ENCODE measurements at regions not wholly inside any gene's neighbourhood (a gene's known extent, or its start where the extent isn't known, plus 50 kb on each side); places are given as distances from the start of the nearest gene placed in this dataset.

DNA sequence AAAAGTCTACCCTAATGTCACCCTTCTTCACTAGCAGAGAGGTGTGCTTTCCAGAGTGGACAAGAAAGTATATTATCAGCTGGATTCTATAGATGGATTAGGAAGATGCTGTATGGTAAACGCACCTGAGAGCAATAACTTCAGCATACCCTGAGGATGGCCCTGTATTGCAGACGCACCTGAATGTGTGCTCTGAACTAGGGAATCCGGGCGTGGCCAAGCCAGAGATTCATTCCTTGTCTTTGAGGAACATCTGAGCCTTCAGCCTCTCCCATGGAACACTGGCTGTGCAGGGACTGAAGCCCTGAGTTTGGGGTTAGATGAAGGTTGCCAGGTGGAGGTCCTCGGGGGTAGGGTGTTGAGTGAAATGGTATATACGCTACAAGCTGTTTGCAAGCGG lies 66.2 kb upstream of the NFE2L3 start:
- TF ChIP-seq, protein P1, sequence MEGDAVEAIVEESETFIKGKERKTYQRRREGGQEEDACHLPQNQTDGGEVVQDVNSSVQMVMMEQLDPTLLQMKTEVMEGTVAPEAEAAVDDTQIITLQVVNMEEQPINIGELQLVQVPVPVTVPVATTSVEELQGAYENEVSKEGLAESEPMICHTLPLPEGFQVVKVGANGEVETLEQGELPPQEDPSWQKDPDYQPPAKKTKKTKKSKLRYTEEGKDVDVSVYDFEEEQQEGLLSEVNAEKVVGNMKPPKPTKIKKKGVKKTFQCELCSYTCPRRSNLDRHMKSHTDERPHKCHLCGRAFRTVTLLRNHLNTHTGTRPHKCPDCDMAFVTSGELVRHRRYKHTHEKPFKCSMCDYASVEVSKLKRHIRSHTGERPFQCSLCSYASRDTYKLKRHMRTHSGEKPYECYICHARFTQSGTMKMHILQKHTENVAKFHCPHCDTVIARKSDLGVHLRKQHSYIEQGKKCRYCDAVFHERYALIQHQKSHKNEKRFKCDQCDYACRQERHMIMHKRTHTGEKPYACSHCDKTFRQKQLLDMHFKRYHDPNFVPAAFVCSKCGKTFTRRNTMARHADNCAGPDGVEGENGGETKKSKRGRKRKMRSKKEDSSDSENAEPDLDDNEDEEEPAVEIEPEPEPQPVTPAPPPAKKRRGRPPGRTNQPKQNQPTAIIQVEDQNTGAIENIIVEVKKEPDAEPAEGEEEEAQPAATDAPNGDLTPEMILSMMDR (conservative IDR thresholded peaks at IDR 0.05; ENCODE audit: low read length) = no peak
- no peak for TF ChIP-seq EZH2phosphoT487 (IDR thresholded peaks at IDR 0.05; ENCODE audit: borderline replicate concordance, low read depth, low read length)

Data from OCI-LY7 (cell line).